ENCODE measurements at regions not wholly inside any gene's neighbourhood (a gene's known extent, or its start where the extent isn't known, plus 50 kb on each side); places are given as distances from the start of the nearest gene placed in this dataset.
A peak's percentile ranks its signal among the peaks of the same experiment; 100 is the strongest.

DNA sequence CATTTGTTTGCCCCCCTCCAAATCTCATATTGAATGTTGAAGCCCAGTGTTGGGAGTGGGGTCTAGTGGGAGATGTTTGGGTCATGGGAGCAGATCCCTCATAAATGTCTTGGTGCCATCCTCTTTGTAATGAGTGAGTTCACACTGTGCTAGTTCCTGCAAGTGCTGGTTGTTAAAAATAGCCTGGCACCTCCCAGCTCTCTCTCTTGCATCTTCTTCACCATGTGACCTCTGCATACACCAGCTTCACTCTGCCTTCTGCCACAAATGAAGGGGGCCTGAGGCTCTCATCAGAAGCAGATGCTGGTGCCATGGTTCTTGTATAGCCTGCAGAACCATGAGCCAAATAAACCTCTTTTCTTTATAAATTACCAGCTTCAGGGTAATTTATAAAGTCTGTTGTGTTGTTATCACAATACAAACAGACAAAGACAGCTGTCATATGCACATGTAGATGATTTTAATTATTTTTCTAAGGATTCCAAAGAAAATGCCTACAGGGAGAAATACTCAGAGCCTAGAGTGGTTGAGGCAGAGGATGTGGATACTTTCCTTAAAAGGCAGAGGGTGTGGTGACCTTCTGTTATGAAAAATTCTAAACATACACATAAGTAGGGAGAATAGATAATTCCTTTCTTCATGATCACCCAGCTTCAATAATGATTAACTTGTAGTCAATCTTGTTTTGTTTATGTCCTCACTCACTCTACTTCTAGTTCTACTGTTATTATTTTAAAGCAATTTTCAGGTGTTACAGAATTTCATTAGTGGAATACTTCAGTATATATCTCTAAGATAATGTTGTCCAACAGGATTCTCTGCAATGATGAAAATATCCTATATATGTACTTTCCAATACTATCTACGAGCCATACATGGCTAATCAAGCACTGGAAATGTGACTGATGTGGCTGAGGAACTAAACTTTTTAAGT lies 75.1 kb upstream of the RANBP6 start:
- Mint-ChIP-seq H3K27me3 (ENCODE audit: low read depth) (peaks cover 14% of the 10 kb centered on the region), H3K4me1 (ENCODE audit: low read depth) (no peaks in the 10 kb centered on the region), H3K27ac (no peak overlapping the region), H3K4me3 (no peak overlapping the region), H3K36me3 (ENCODE audit: low read depth) (no peaks in the 10 kb centered on the region), H3K9me3 (no peaks in the 10 kb centered on the region)

DNA sequence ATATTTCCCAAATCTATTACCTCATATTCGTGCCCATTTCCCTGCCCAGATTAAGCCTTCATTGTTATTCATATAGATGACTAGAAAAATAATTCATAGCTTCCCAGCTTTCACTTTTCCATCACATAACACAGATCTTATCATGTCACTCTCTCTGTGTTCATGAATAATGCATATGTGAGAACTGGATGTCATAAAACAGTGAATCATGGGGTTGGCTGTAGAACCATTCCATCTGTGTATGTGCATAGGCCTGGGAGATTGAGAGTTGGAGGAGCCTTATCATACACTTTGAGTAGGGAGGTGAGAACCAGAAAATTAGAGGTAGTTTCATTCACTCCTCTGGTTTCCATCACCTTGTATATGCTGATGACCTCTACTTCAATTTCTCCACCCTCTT lies 73.9 kb upstream of the RANBP6 start:
- no peaks in the 10 kb centered on the region for H3K36me3 Mint-ChIP-seq (ENCODE audit: low read depth)
- H3K27me3 Mint-ChIP-seq (ENCODE audit: low read depth): peaks cover 12% of the 10 kb centered on the region
- H3K4me1 Mint-ChIP-seq (ENCODE audit: low read depth): no peaks in the 10 kb centered on the region
- no peak overlapping the region for H3K27ac Mint-ChIP-seq
- no peak overlapping the region for H3K4me3 Mint-ChIP-seq
- H3K9me3 Mint-ChIP-seq: no peaks in the 10 kb centered on the region

DNA sequence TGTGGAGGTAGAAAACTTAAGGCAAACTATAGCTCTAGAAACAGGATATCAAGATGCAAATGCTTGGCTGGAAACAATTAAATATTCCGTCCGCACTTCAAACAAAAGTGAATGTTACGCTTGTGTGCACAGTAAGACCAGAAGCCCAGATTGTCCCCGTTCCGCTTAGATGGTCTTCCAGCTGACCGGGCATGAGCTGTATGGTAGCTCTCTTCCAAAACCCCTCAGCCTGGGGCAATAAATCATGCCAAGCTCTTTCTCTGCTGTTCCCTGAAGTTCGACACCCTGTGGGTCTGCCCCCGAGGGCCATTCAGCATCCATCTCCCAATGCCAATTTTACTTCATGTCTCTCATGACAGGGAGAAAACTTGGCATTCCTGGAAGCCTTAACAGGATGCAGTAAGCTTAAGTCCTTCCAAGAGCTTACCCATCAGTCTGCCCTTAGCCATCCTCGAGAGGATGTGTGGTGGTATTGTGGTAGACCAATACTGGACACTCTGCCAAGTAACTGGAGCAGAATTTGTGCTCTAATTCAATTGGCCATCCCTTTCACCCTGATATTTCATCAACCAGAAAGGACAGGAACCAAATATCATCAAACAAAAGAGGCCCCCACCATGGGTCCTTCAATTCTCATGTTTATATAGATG lies 70.7 kb upstream of the RANBP6 start:
- no peaks in the 10 kb centered on the region for H3K4me1 Mint-ChIP-seq (ENCODE audit: low read depth)

DNA sequence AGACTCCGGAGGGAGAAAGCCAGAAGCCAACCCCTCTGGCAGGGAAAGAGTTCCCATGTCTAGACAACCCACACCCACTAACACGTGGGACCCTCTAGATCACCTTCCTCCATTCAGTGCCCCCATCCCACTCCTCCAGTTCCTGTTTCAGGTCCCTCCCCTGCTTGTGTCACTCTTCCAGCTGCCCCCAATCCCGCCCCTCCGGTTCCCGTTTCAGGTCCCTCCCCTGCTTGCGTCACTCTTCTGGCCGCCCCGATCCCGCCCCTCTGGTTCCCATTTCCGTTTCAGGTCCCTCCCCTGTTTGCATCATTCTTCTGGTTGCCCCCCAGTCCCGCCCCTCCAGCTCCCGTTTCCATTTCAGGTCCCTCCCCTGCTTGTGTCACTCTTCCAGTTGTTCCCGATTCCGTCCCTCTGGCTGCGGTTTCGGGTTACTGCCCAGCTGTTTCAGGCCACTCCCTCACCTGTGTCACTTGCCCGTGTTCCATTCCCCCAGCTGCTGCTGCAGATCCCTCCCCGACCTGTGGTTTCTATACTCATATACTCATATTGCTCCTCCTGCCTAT lies 64.8 kb upstream of the RANBP6 start:
- Mint-ChIP-seq H3K27me3 (ENCODE audit: low read depth) (peaks cover 12% of the 10 kb centered on the region), H3K4me3 (peak overlapping the region; percentile 85), H3K27ac (peak overlapping the region; percentile 83), H3K4me1 (ENCODE audit: low read depth) (no peaks in the 10 kb centered on the region), H3K36me3 (ENCODE audit: low read depth) (peaks cover 1% of the 10 kb centered on the region), H3K9me3 (no peaks in the 10 kb centered on the region)

More for the DNA sequence above, 70.7 kb upstream of the RANBP6 start:
- no peak overlapping the region for H3K4me3 Mint-ChIP-seq
- H3K27ac Mint-ChIP-seq: no peak overlapping the region
- H3K36me3 Mint-ChIP-seq (ENCODE audit: low read depth): no peaks in the 10 kb centered on the region
- H3K9me3 Mint-ChIP-seq: no peaks in the 10 kb centered on the region
- peaks cover 4% of the 10 kb centered on the region for H3K27me3 Mint-ChIP-seq (ENCODE audit: low read depth)

DNA sequence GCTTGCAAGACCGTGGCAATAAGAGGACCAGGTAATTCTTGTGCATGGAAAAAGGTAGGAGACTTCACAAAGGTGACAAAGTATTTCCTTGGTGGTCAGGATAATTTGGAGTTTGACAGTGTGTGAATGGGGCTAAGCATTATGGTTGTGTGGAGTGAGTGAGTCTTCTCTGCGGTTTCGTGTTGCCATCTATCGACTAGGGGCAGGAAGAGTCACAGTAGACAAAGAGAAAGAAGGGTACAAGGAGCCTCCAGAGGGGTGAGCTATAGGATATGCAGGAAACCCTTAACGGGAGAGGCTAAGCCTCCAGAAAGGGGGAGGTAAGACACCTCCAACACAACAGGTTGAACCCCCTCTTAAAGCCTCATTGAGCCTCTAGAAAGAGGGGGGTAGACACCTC lies 64.0 kb upstream of the RANBP6 start:
- no peaks in the 10 kb centered on the region for H3K9me3 Mint-ChIP-seq
- no peak overlapping the region for H3K27ac Mint-ChIP-seq
- peaks cover 1% of the 10 kb centered on the region for H3K36me3 Mint-ChIP-seq (ENCODE audit: low read depth)
- peaks cover 12% of the 10 kb centered on the region for H3K27me3 Mint-ChIP-seq (ENCODE audit: low read depth)
- no peaks in the 10 kb centered on the region for H3K4me1 Mint-ChIP-seq (ENCODE audit: low read depth)
- H3K4me3 Mint-ChIP-seq: peak overlapping the region; percentile 28

DNA sequence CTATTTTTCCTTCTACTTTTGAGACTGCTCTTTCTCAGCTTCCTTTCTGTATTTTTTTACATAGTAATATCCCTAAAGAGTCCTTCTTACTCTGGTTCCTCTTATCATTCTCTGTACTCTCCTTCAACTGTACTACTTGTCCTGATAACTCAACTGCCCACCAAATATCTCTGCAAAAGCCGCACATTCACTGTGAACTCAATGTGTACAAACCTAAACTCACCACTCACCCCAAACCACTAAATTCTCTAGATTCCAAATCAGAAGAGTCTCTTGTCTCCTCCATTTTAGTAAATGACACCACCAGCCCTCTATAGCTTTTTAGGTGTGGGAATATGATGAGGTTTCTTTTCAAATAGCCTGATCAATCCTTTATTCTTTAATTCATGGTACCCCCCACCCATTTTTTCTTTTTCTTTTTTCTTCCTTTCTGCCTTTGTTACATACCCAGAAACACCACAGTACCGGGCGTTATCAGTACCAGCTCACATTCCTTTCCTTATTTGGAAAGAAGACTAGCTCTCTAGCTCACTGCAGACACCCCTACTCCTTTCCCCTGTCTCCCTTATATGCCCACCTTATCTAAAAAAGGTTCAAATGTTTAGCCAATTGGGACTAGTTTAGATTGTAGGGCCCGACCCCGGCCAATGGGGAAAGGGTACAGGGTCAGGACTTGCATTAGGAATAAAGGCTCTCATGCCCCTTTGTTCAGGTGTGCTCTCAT lies 63.1 kb upstream of the RANBP6 start:
- Mint-ChIP-seq H3K36me3 (ENCODE audit: low read depth) (peaks cover 1% of the 10 kb centered on the region), H3K4me1 (ENCODE audit: low read depth) (no peaks in the 10 kb centered on the region), H3K27ac (no peak overlapping the region), H3K27me3 (ENCODE audit: low read depth) (peaks cover 12% of the 10 kb centered on the region), H3K9me3 (no peaks in the 10 kb centered on the region), H3K4me3 (no peak overlapping the region)

DNA sequence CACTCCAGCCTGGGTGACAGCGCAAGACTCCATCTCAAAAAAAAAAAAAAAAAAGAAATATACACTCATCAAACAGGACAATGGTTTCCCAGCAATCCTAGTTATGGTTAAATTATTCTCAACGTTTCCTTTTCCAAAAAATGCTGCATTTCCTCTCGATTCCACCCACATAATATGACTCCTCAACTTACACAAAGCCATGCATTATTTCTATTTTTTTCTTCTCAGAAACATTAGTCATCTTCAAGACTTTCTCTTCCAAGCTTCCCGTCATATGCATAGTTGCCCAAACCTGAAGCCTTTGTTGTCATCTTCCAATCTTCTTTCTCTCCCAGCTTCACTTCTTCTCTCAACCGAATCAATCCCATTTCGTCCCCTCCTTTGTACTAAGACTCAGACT lies 61.4 kb upstream of the RANBP6 start:
- no peak overlapping the region for H3K27ac Mint-ChIP-seq
- H3K36me3 Mint-ChIP-seq (ENCODE audit: low read depth): peaks cover 1% of the 10 kb centered on the region
- no peak overlapping the region for H3K4me3 Mint-ChIP-seq
- no peaks in the 10 kb centered on the region for H3K4me1 Mint-ChIP-seq (ENCODE audit: low read depth)
- no peaks in the 10 kb centered on the region for H3K9me3 Mint-ChIP-seq
- H3K27me3 Mint-ChIP-seq (ENCODE audit: low read depth): peaks cover 12% of the 10 kb centered on the region

DNA sequence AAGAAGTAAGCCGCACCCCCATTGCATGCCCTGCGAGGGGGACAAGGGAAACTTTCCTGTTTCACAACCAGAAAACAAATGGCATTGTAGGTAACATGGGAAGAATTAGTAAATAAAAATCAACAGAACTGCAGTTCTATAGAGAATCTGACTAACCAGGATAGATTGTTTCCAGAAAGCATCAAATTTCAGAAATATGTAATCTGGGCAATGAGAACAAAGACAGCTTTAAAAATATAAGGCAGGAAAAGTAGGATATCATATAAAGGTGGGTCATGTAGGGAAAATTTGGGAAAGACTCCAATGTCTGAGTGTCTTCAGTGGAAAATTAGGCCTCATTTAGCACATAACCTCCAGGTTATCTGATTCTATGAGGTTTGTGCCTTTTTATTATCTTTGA lies 58.3 kb upstream of the RANBP6 start:
- Mint-ChIP-seq H3K27me3 (ENCODE audit: low read depth) (peaks cover 8% of the 10 kb centered on the region), H3K4me1 (ENCODE audit: low read depth) (peaks cover 9% of the 10 kb centered on the region), H3K27ac (no peak overlapping the region), H3K36me3 (ENCODE audit: low read depth) (peaks cover 12% of the 10 kb centered on the region), H3K9me3 (peaks cover 19% of the 10 kb centered on the region), H3K4me3 (no peak overlapping the region)

DNA sequence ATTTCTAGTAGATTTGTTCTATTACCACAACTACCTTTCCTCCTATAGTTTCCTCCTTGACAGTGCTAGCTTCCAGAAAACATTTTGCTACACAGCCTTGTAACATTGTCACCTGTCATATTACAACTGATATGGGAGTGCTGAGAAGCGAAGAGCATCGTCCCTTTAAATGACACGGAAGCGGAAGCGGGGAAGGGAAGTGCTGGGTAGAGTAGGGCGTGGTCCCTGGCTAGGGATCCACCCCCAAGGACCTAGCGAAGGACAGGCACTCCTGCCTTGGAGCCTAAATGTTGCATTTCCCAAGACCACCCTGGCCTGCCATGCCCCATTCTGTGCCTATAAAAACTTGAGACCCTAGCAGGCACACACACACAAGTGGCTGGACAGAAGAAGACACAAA lies 57.4 kb upstream of the RANBP6 start:
- H3K4me1 Mint-ChIP-seq (ENCODE audit: low read depth): peaks cover 14% of the 10 kb centered on the region
- H3K27ac Mint-ChIP-seq: no peak overlapping the region
- H3K27me3 Mint-ChIP-seq (ENCODE audit: low read depth): peaks cover 4% of the 10 kb centered on the region
- peaks cover 24% of the 10 kb centered on the region for H3K9me3 Mint-ChIP-seq
- H3K36me3 Mint-ChIP-seq (ENCODE audit: low read depth): peaks cover 15% of the 10 kb centered on the region
- no peak overlapping the region for H3K4me3 Mint-ChIP-seq

DNA sequence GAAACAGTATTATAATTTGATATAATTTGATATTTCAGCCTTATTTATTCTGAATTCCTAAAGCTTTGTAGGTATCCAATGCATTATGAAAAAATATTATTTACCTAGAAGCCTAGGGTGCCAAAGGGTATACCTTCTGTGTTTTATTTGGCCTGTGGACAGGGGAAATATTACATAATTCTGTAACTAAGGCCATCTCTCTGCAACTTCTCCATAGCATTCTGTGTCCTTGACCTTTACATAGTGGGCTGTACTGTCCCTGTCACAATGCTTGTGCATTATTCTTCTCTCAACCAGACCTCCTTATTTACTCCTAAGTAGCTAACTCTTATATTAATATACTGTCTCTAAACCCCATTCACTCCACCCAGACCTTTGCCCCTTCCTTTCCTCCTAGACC lies 57.0 kb upstream of the RANBP6 start:
- Mint-ChIP-seq H3K27ac (no peak overlapping the region), H3K4me1 (ENCODE audit: low read depth) (peaks cover 14% of the 10 kb centered on the region), H3K4me3 (no peak overlapping the region), H3K27me3 (ENCODE audit: low read depth) (peaks cover 4% of the 10 kb centered on the region), H3K9me3 (peaks cover 28% of the 10 kb centered on the region), H3K36me3 (ENCODE audit: low read depth) (peaks cover 17% of the 10 kb centered on the region)

DNA sequence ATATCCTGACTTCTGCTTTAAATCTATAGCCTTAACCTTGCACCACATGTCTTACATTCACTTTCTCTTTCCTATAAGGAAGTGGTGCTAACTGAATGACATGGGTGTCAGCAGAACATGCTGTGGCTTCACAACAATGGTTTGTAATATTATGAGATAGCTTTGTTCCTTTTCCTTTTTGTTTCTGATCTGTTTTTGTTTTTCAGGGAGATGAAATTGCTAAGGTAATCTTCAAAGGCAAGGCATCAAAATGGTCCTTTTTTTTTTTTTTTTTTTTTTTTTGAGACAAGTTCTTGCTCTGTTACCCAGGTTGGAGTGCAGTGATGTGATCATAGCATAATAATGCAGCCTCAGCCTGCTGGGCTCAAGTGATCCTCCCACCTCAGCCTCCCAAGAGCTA lies 53.6 kb upstream of the RANBP6 start:
- H3K4me3 Mint-ChIP-seq: peak overlapping the region; percentile 78
- H3K9me3 Mint-ChIP-seq: peaks cover 42% of the 10 kb centered on the region
- H3K4me1 Mint-ChIP-seq (ENCODE audit: low read depth): peaks cover 17% of the 10 kb centered on the region
- H3K27me3 Mint-ChIP-seq (ENCODE audit: low read depth): no peaks in the 10 kb centered on the region
- H3K36me3 Mint-ChIP-seq (ENCODE audit: low read depth): peaks cover 24% of the 10 kb centered on the region
- H3K27ac Mint-ChIP-seq: peak overlapping the region; percentile 96

DNA sequence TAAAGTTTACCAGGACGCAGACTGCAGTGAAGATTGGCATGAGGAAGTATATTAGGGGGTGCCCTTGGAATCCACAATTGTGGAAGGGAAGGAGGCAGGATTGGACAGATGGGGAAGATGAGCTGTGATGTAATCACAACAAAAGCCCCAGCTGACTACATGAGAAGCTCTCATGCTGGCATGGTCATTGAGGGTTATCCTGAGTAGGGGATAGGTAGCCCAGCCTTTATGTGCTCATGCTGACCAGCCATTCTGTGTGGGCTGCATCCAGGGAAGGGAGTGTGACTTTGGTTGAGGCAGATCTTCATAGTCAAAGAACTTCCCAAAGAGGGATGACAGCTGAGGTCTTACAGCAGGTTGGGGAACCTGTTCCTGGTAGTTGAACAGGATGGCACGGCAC lies 52.0 kb upstream of the RANBP6 start:
- Mint-ChIP-seq H3K4me3 (no peak overlapping the region), H3K27ac (peak overlapping the region; percentile 68), H3K4me1 (ENCODE audit: low read depth) (peaks cover 25% of the 10 kb centered on the region), H3K27me3 (ENCODE audit: low read depth) (peaks cover under 1% of the 10 kb centered on the region), H3K36me3 (ENCODE audit: low read depth) (peaks cover 27% of the 10 kb centered on the region), H3K9me3 (peaks cover 49% of the 10 kb centered on the region)

Data from T-helper 1 cell treated with Interleukin-12 subunit alpha and Interleukin-12 subunit beta and Interleukin-4 antibody, amounts not matched to agents 30 μg/mL and 1 μg/mL, for 36 hours (primary cell).